ENCODE measurements at regions not wholly inside any gene's neighbourhood (a gene's known extent, or its start where the extent isn't known, plus 50 kb on each side); places are given as distances from the start of the nearest gene placed in this dataset.
"Not testable (repeated sequence)": the region's sequence is repeated elsewhere in the genome, so short reads cannot be mapped to it uniquely, and the experiment has no call there.

GRCh38 chr12:59108516-59108915 lies 188.2 kb upstream of the LRIG3 start:
- not testable (repeated sequence) for TF ChIP-seq CTCF, POLR2AphosphoS5, POLR2A (IDR thresholded peaks at IDR 0.05)
